Stimulated activated CD4-positive, alpha-beta T cell treated with anti-CD3 and anti-CD28 coated beads, Interleukin-2, amount 100 ng/mL, for 48 hours (primary cell): ENCODE measurements at regions not wholly inside any gene's neighbourhood (a gene's known extent, or its start where the extent isn't known, plus 50 kb on each side); places are given as distances from the start of the nearest gene placed in this dataset.

Experiments used
- DNase-seq, 2 donors: peaks; one replicate each; pipeline ENCODE4 v3.0.0-alpha.2; 2020

- peak; percentile 63 to 72 for DNase-seq
Observed at GRCh38 chr6:166106076-166106686, 61.5 kb downstream of the TBXT start.

DNA sequence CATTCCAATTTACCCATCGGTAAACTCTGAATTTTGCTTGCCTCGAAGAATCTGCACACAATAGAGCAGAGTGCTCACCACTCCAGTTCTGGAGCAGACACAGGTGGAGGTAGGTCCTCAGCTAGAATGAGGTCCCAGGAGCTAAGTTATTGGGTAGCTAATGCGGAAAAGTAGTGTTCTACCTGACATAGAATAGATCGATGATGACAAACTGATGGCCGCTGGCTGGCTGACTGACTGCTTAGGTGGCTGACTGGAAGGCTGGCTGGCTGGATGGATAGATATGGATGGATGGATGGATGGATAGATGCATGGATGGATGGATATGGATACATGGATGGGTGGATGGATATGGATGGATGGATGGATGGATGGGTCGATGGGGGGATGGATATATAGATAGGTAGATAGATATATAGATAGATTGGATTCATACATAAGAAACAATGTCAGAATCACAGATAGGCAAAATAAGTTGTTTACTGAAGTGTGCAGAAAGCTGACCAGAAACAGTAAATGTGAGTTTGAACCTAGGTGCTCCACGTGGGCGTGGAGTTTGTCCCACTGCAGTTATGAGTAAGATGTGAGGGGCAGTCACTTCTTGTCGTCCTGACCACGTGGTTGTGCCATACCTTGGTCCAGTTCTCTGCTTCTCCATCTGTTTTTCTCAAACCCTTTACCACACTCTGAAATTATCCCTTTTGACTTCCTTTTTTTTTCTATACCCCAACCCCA lies 62.1 kb downstream of the TBXT start:
- DNase-seq: peak in 1 of 2 donors; percentile 1

- DNase-seq: no peak
Observed at GRCh38 chr6:166104872-166105271, 62.8 kb downstream of the TBXT start.

DNA sequence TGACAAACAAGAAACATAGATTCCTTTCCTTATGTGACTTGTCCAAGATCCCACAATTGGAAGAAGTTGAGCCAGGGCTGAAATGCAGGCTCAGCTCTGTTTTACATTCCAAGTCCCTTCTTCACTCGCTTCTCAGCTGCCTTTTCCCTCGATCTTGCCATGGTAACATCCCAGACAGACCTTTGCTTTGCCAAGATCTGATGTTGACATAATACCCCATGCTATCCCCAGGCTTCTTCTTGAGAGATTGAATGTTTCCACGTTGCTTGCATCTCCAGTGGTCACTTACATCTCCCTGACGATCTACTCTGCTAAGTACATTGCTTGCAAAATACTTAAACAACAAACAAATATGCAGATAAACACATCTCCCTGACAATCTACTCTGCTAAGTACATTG lies 63.5 kb downstream of the TBXT start:
- no peak for DNase-seq

- DNase-seq: no peak
Observed at GRCh38 chr6:166101819-166102419, 65.7 kb downstream of the TBXT start.

GRCh38 chr6:166097914-166098522 lies 69.6 kb downstream of the TBXT start:
- DNase-seq: peak; percentile 56 to 61

GRCh38 chr6:166087852-166088251 lies 79.8 kb downstream of the TBXT start:
- DNase-seq: no peak

DNA sequence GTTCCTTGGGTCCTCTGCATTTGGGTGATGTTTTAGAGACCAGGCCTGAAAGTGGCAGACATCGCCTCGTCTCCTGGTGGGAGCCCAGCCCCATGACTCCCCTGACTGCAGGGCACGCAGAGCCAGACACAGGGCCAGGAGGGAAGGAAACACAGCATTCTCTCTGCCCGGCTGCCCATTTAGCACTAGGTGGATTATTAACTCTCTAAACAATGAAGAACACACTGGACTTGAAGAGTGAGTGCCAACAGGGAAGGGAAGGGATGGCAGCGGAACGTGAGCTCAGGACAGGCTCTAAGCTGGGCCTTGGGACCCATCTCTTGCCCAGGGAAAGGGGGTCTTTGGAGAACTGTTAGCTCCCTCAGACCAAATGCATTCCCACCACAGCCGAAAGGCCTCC lies 80.4 kb downstream of the TBXT start:
- DNase-seq: no peak

DNA sequence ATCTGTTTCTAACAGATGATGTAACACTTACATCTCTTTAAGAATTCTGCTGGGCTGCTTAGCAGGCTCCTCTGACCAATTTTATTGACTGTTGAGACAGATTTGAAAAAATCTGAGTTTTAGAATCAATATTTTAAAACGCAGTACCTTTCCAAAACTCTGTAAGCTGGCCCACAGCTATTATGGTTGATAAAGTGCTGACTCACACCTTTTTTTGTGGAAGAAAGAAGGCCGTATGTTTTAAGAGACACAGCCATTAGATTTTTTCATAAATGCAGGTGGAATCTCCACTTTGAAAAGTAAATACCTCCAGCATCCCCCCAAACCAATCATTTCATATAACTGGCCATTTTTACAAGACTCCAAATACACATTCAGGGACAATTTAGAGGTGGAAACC lies 82.2 kb downstream of the TBXT start:
- no peak for DNase-seq

DNA sequence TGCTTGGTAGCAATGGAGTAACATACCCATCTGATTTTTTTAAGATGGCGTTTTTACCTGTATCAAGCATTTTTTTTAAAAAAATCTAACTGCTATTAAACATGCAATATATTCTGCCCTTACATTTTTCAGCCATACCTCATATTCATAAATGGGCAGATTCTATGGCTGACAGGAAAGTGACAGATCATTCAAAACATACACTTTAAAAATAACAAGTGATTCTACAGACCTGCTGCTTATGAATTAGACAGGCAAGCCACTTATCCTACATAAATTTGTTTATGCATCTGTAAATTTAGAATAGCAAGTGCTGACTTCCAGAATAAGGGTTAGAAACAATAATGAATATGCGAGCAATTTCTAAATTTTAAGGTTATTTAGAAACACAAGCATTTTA lies 82.7 kb downstream of the TBXT start:
- no peak for DNase-seq

GRCh38 chr6:166079841-166080240 lies 87.8 kb downstream of the TBXT start:
- DNase-seq: no peak

- no peak for DNase-seq
Observed at GRCh38 chr6:166078294-166078693, 89.4 kb downstream of the TBXT start.

DNA sequence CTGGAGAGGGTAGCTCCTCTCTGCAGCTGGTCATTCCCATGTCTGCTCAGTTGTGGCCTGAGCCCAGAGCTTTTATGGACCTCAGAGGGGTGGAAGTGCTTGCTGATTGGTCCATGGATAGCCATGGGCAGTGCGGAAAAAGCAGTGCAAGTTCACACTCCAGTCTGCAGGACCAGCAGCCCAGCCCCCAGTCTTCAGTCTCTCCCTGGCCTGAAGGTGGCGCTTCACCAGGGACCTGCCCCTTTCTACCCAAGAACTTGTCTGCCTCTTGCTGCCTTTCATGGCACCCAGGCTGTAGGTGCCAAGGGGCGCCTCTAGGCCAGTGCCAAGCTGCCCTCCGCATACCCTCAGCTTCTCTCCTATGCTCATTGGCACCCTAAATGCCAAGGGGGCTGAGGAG lies 91.0 kb downstream of the TBXT start:
- no peak for DNase-seq

DNA sequence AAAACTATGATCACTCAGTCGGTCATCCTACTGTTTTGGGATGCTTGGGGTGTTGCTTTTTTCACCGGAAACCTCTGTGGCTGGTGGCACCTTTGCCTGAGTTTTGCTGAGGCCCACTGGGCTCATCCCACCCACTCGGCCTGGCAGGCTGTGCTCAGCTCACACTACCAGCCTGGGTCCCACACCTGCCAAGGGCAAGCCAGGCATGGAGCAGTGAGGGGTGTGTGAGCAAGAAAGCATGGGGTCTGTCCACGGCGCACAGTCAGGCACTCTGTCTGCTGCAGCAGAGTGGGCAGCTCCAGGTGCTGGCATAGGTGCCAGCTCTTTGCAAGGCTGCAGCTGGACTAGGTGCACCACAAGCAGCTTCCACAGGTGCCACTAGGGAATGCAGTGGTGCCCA lies 91.7 kb downstream of the TBXT start:
- no peak for DNase-seq

DNA sequence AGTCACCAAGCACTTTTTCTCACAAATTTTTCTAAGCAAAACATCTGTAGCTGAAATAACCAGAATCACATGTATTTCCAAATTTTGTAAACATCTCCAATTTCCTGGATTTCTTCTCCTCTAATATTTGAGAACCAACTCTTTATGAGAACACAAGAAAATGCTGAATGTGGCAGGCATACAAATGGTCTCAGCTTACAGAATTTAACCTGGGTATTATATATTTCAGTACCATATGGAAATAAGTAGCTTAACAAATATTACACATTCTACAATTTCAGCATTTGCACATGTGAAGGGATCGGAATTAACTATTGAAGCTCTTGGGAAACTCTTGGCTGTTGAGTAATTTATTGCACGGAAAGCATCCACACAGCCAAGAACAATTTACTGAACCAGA lies 92.5 kb downstream of the TBXT start:
- no peak for DNase-seq

- no peak for DNase-seq
Observed at GRCh38 chr6:166073082-166073481, 94.6 kb downstream of the TBXT start.

DNA sequence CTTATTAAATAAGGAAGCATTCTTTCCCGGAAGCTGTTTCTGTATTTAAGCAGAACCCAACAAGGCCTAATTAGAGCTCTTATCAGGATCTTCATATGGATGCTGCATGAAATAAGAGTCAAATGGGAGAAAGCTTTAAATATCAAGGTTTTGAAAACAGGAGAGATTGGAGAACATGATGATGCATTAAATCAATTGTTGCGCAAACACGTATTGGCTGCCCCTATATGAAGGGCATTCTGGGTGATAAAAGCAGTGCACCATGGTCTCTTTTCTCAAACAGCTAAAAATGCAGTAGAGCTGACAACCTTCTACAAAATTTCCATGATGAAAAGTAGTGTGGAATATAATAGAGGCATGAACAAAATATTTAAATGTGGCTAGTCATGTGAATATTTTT lies 98.9 kb downstream of the TBXT start:
- no peak for DNase-seq

- no peak for DNase-seq
Observed at GRCh38 chr6:166058064-166058739, 109.4 kb downstream of the TBXT start.

GRCh38 chr6:166057431-166057830 lies 110.2 kb downstream of the TBXT start:
- DNase-seq: no peak

DNA sequence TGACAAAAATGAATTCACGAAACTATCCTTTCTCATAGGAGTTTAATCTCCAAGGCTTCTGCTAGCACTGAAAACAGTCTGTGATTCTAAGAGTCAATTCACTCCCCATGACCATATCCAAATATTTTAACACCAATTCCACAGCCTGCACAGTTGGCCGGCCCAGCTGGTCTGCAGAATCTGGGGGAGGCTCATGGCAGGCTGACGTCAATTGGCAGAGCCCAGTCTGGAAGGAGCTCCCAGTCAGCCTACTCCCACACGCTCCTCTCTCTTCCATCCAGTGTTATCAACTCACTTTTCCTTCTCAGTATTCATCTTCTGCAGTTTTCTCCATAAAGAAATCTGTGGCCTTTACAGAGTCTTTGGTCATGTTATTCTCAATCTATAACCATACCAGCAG lies 111.0 kb downstream of the TBXT start:
- DNase-seq: no peak

- no peak for DNase-seq
Observed at GRCh38 chr6:166055801-166056200, 111.8 kb downstream of the TBXT start.

- DNase-seq: no peak
Observed at GRCh38 chr6:166052837-166053236, 114.8 kb downstream of the TBXT start.

- DNase-seq: no peak
Observed at GRCh38 chr6:166050559-166050958, 117.1 kb downstream of the TBXT start.
